ENCODE measurements at regions not wholly inside any gene's neighbourhood (a gene's known extent, or its start where the extent isn't known, plus 50 kb on each side); places are given as distances from the start of the nearest gene placed in this dataset.

DNA sequence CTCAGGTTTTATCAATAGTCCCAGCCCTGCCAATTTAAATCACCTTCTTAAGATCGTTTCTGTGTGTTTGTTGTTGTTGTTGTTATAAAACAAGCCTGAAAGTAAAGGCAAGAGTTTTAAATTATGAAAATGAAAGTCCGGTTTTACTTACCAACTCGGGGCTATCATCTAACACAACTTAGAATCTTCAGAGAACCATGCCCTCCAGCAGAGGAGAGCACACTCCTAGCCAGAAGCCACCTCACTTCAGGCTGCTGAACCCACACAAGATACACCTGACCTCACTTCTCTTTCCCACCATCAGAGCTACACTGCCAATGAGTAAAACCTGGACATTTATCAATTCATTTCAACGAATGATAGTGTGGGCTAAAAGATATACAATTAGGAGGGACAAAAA is 335.2 kb downstream of the IRS1 start:
- intact Hi-C loops (cut with micrococcal nuclease; ENCODE audit: unreplicated experiment) (no loop called here), in situ Hi-C loops (cut with HindIII; ENCODE audit: low pct_unique_long_range_greater_than_20kb, low sequenced_read_pairs) (no loop called here)
- TF ChIP-seq, protein P1, sequence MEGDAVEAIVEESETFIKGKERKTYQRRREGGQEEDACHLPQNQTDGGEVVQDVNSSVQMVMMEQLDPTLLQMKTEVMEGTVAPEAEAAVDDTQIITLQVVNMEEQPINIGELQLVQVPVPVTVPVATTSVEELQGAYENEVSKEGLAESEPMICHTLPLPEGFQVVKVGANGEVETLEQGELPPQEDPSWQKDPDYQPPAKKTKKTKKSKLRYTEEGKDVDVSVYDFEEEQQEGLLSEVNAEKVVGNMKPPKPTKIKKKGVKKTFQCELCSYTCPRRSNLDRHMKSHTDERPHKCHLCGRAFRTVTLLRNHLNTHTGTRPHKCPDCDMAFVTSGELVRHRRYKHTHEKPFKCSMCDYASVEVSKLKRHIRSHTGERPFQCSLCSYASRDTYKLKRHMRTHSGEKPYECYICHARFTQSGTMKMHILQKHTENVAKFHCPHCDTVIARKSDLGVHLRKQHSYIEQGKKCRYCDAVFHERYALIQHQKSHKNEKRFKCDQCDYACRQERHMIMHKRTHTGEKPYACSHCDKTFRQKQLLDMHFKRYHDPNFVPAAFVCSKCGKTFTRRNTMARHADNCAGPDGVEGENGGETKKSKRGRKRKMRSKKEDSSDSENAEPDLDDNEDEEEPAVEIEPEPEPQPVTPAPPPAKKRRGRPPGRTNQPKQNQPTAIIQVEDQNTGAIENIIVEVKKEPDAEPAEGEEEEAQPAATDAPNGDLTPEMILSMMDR (IDR thresholded peaks at IDR 0.05) = no peak
- TF ChIP-seq, protein P2, sequence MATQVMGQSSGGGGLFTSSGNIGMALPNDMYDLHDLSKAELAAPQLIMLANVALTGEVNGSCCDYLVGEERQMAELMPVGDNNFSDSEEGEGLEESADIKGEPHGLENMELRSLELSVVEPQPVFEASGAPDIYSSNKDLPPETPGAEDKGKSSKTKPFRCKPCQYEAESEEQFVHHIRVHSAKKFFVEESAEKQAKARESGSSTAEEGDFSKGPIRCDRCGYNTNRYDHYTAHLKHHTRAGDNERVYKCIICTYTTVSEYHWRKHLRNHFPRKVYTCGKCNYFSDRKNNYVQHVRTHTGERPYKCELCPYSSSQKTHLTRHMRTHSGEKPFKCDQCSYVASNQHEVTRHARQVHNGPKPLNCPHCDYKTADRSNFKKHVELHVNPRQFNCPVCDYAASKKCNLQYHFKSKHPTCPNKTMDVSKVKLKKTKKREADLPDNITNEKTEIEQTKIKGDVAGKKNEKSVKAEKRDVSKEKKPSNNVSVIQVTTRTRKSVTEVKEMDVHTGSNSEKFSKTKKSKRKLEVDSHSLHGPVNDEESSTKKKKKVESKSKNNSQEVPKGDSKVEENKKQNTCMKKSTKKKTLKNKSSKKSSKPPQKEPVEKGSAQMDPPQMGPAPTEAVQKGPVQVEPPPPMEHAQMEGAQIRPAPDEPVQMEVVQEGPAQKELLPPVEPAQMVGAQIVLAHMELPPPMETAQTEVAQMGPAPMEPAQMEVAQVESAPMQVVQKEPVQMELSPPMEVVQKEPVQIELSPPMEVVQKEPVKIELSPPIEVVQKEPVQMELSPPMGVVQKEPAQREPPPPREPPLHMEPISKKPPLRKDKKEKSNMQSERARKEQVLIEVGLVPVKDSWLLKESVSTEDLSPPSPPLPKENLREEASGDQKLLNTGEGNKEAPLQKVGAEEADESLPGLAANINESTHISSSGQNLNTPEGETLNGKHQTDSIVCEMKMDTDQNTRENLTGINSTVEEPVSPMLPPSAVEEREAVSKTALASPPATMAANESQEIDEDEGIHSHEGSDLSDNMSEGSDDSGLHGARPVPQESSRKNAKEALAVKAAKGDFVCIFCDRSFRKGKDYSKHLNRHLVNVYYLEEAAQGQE (IDR thresholded peaks at IDR 0.05; ENCODE audit: insufficient read depth in 1 of 2, low read depth in 2 of 2, low read length in 1 of 2) = no peak
- TF ChIP-seq POLR2AphosphoS5 (IDR thresholded peaks at IDR 0.05; ENCODE audit: low read depth, low read length) (no peak), TCF7L2 (IDR thresholded peaks at IDR 0.05; ENCODE audit: low read depth, low read length) (no peak), SIN3A (IDR thresholded peaks at IDR 0.05; ENCODE audit: borderline replicate concordance, insufficient read depth, low read depth, low read length) (no peak)
- ATAC-seq = no peak
- POLR2A ChIA-PET = no interaction called here
- H3K27me3 ChIP-seq (ENCODE audit: control insufficient read depth, insufficient read depth, low read length) = no peaks in the 10 kb centered on the region
- CTCF ChIA-PET = no interaction called here
- H3K9me3 ChIP-seq (ENCODE audit: control insufficient read depth, insufficient read depth, low read depth, low read length) = no peaks in the 10 kb centered on the region; the same call in 1 of the 2 replicates
- H3K4me3 ChIP-seq (ENCODE audit: low read depth in 2 of 2, low read length in 2 of 2) = no peak overlapping the region
- DNase-seq (ENCODE audit: low read depth, low spot score) = no peak
- no peaks in the 10 kb centered on the region for H3K36me3 ChIP-seq (ENCODE audit: control insufficient read depth, insufficient read depth, low read length)
- H3K27ac ChIP-seq (ENCODE audit: low read length) = no peak overlapping the region; the same call in 1 of the 2 replicates
- no peaks in the 10 kb centered on the region for H3K4me1 ChIP-seq (ENCODE audit: control insufficient read depth, insufficient read depth, low read length)
- no TSS peak for BruUV-seq (replicated peaks)

DNA sequence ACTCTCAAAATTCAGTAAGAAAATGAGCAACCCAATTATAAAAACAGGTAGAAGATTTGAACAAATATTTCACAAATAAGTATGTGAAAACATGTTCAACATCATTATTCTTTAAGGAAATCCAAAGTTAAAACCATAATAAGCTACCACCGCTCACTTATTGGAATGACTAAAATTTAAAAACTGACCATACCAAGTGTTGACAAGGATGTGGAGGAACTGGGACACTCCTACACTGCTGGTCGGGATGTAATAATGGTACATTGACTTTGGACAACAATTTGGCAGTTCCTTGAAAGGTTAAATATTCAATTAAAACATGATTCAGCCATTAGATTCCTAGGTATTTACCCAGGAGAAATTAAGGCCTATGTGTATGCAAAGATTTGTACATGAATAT is 336.5 kb downstream of the IRS1 start:
- intact Hi-C loops (cut with micrococcal nuclease; ENCODE audit: unreplicated experiment) = no loop called here
- DNase-seq (ENCODE audit: low read depth, low spot score) (no peak), ATAC-seq (no peak)
- TF ChIP-seq POLR2AphosphoS5 (IDR thresholded peaks at IDR 0.05; ENCODE audit: low read depth, low read length) (no peak), SIN3A (IDR thresholded peaks at IDR 0.05; ENCODE audit: borderline replicate concordance, insufficient read depth, low read depth, low read length) (no peak), TCF7L2 (IDR thresholded peaks at IDR 0.05; ENCODE audit: low read depth, low read length) (no peak)
- TF ChIP-seq, protein P1 (IDR thresholded peaks at IDR 0.05) = no peak
- TF ChIP-seq, protein P2 (IDR thresholded peaks at IDR 0.05; ENCODE audit: insufficient read depth in 1 of 2, low read depth in 2 of 2, low read length in 1 of 2) = no peak
- H3K9me3 ChIP-seq (ENCODE audit: control insufficient read depth, insufficient read depth, low read depth, low read length) = no peaks in the 10 kb centered on the region; the same call in 1 of the 2 replicates
- in situ Hi-C loops (cut with HindIII; ENCODE audit: low pct_unique_long_range_greater_than_20kb, low sequenced_read_pairs) = no loop called here
- CTCF ChIA-PET = no interaction called here
- H3K4me1 ChIP-seq (ENCODE audit: control insufficient read depth, insufficient read depth, low read length) = no peaks in the 10 kb centered on the region
- POLR2A ChIA-PET = no interaction called here
- no peaks in the 10 kb centered on the region for H3K36me3 ChIP-seq (ENCODE audit: control insufficient read depth, insufficient read depth, low read length)
- no peak overlapping the region for H3K27ac ChIP-seq (ENCODE audit: low read length)
- H3K4me3 ChIP-seq (ENCODE audit: low read depth in 2 of 2, low read length in 2 of 2) = no peak overlapping the region
- H3K27me3 ChIP-seq (ENCODE audit: control insufficient read depth, insufficient read depth, low read length) = no peaks in the 10 kb centered on the region
- BruUV-seq (replicated peaks) = no TSS peak

All from Panc1 (cell line).